ENCODE measurements at regions not wholly inside any gene's neighbourhood (a gene's known extent, or its start where the extent isn't known, plus 50 kb on each side); places are given as distances from the start of the nearest gene placed in this dataset.

GRCh38 chr9:31612336-31613030, 772.0 kb upstream of the ACO1 start:
- TF ChIP-seq CTCF (IDR thresholded peaks at IDR 0.05; ENCODE audit: low read depth, low read length) (no peak), EZH2phosphoT487 (IDR thresholded peaks at IDR 0.05; ENCODE audit: low read depth) (no peak)
